DOHH2 (cell line): ENCODE measurements at regions not wholly inside any gene's neighbourhood (a gene's known extent, or its start where the extent isn't known, plus 50 kb on each side); places are given as distances from the start of the nearest gene placed in this dataset.

Source experiments
- CTCF ChIP-seq: fragments of 200-600 bp; sonication (generic); IDR thresholded peaks from one replicate; pipeline ENCODE4 v1.5.1; 2014; ENCODE audit warnings: antibody characterized with exemption, mild to moderate bottlenecking, low read depth, low read length; ENCODE audit not compliant: poor library complexity, severe bottlenecking
- EZH2phosphoT487 ChIP-seq: fragments of 200-600 bp; sonication (generic); IDR thresholded peaks from 2 replicates; pipeline ENCODE4 v1.6.1; 2017; ENCODE audit warnings: borderline replicate concordance, mild to moderate bottlenecking, antibody characterized with exemption, low read length, moderate library complexity, mixed read lengths

- TF ChIP-seq CTCF = no peak
- no peak for TF ChIP-seq EZH2phosphoT487
These were observed 379.3 kb upstream of the SYT4 start for GRCh38 chr18:43656547-43656946.
